Peyer's patch (tissue), 4 donors: ENCODE measurements at regions not wholly inside any gene's neighbourhood (a gene's known extent, or its start where the extent isn't known, plus 50 kb on each side); places are given as distances from the start of the nearest gene placed in this dataset.
A peak's percentile ranks its signal among the peaks of the same experiment; 100 is the strongest.

Experiments
- DNase-seq, 3 donors: peaks; one replicate each; pipeline ENCODE4 v3.0.0-alpha.2; 2017 to 2019
- H3K27ac ChIP-seq, 4 donors: fragments of 200-600 bp; sonication (generic); one replicate each; pipeline ENCODE4 v1.5.1; 2016 to 2019
- H3K27me3 ChIP-seq, 2 donors: fragments of 200-600 bp; sonication (generic); one replicate each; pipeline ENCODE4 v1.5.1; 2019
- H3K36me3 ChIP-seq, 3 donors: fragments of 200-600 bp; sonication (generic); one replicate each; pipeline ENCODE4 v1.5.1; 2016 to 2019
- H3K4me1 ChIP-seq, 4 donors: fragments of 200-600 bp; sonication (generic); one replicate each; pipeline ENCODE4 v1.5.1; 2016 to 2019
- H3K4me3 ChIP-seq, 4 donors: fragments of 200-600 bp; sonication (generic); 1 replicate in 3 of 4; 2 replicates in 1 of 4; pipeline ENCODE4 v1.5.1; 2016 to 2019; ENCODE audit warnings: mild to moderate bottlenecking in 1 of 4
- H3K9me3 ChIP-seq, 4 donors: fragments of 200-600 bp; sonication (generic); one replicate each; pipeline ENCODE4 v1.5.1; 2016 to 2019; ENCODE audit warnings: mild to moderate bottlenecking in 1 of 4
- POLR2A ChIP-seq, 2 donors: fragments of 450-650 bp; IDR thresholded peaks; one replicate each; pipeline ENCODE4 v1.5.1; 2017; ENCODE audit warnings: antibody characterized with exemption in 2 of 2, mild to moderate bottlenecking in 2 of 2, moderate library complexity in 2 of 2
- TF ChIP-seq, protein P1 (sequence below), 6 experiments: fragments of 450-650 bp in 4 of 6; fragments of 200-600 bp in 2 of 6; sonication (generic) in 1 of 6; IDR thresholded peaks; one replicate each; pipeline ENCODE4 v1.5.1; 2017 to 2019; ENCODE audit warnings: antibody characterized with exemption in 6 of 6, mild to moderate bottlenecking in 3 of 6, moderate library complexity in 1 of 6

DNA sequence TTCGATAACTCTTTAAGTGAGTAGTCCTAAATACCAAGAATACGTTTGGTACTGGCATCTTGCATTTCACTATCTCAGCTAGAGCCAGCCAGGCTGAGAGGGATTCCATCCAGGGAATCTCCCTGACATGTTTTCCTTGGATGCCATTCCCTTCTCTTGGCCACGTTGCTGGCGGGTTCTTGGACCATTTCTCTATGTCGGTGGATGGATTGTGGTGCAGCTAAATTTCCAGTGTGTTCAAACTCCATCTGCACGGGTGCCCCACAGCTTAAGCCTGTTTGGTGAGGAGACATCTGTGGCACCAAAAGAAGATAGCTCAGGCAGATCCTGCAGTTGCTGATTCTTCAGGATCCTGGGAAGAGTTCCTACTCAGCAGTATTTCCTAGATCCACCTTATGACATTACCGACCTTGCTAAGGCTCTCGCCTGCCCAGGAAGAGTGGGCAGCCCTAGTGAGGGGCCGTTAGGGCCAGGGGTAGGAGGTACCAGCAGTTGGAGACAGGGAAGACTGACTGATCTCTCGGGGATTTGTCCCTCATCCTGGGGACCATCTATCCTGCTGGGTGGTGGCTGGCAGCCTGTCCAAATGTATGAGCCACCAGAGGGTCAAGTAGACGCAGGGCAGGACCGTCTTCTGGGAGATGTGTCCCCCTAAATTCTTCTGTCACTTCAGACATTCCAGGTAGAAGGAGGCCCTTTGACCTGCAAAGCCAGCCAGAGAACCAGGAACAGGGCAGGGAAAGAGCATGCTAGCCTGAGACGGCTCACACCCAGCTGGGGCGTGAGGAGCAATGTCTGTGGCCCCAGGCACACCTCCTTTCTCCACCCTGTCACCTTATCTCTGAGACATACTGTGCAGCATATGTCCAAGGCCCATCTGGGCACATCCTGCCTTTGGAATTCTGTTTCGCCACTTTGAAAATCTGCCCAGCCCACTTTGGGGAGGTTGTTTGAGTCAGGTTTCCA, 72.6 kb upstream of the CAPRIN2 start:
- Histone ChIP-seq H3K4me1 (peaks cover 0 to 11% (median 0%) of the 10 kb centered on the region in 4 donors), H3K27ac (no peak overlapping the region), H3K36me3 (no peaks in the 10 kb centered on the region), H3K4me3 (no peak overlapping the region), H3K27me3 (no peaks in the 10 kb centered on the region), H3K9me3 (no peaks in the 10 kb centered on the region)
- TF ChIP-seq, protein P1, sequence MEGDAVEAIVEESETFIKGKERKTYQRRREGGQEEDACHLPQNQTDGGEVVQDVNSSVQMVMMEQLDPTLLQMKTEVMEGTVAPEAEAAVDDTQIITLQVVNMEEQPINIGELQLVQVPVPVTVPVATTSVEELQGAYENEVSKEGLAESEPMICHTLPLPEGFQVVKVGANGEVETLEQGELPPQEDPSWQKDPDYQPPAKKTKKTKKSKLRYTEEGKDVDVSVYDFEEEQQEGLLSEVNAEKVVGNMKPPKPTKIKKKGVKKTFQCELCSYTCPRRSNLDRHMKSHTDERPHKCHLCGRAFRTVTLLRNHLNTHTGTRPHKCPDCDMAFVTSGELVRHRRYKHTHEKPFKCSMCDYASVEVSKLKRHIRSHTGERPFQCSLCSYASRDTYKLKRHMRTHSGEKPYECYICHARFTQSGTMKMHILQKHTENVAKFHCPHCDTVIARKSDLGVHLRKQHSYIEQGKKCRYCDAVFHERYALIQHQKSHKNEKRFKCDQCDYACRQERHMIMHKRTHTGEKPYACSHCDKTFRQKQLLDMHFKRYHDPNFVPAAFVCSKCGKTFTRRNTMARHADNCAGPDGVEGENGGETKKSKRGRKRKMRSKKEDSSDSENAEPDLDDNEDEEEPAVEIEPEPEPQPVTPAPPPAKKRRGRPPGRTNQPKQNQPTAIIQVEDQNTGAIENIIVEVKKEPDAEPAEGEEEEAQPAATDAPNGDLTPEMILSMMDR (IDR thresholded peaks at IDR 0.05): no peak
- TF ChIP-seq POLR2A (IDR thresholded peaks at IDR 0.05): no peak
- peak in 1 of 3 donors; percentile 49 for DNase-seq

DNA sequence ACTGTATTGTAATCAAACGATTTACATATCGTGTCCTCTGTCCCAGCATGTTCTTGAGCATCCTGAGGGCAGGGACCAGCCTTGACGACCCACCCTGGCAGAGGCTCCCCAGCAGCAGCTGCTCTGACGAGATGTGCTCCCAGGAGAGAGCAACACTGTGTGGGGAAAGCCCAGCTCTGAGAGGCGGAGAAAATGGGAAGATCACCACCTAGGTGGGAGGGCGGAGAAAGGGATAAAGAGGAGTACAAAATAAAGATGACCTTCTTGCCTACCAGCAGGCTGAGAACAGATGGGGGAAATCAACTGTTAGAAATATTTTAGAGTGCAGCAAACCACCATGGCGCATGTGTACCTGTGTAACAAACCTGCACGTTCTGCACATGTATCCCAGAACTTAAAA, 71.5 kb upstream of the CAPRIN2 start:
- Histone ChIP-seq H3K9me3 (no peaks in the 10 kb centered on the region), H3K27ac (no peak overlapping the region), H3K36me3 (no peaks in the 10 kb centered on the region), H3K27me3 (no peaks in the 10 kb centered on the region), H3K4me1 (peaks cover 0 to 13% (median 0%) of the 10 kb centered on the region in 4 donors), H3K4me3 (no peak overlapping the region)
- DNase-seq: no peak
- TF ChIP-seq POLR2A (IDR thresholded peaks at IDR 0.05): no peak
- TF ChIP-seq, protein P1 (IDR thresholded peaks at IDR 0.05): no peak

DNA sequence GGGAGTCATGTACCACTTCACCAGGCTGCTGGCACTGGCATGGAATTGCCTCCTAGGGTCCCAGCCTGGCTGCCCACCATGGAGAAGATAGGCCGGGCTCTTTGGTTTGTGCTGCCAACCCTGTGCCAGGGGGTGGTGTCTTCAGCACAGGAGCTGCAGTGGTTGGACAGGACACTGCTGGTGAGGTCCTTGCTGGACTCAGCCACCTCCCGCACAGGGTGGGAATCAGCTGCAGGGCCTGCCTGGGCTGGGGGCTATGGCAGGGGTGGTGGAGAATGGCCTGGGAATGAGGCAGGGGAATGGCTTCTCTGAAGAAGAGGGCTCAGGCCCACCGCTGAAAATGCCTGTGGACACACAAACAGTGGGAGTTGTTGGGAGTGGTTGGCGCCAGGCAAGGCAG, 70.6 kb upstream of the CAPRIN2 start:
- no peak for DNase-seq
- no peaks in the 10 kb centered on the region for H3K36me3 ChIP-seq
- peaks cover 0 to 13% (median 0%) of the 10 kb centered on the region in 4 donors for H3K4me1 ChIP-seq
- no peaks in the 10 kb centered on the region for H3K27me3 ChIP-seq
- no peak for TF ChIP-seq POLR2A (IDR thresholded peaks at IDR 0.05)
- TF ChIP-seq, protein P1 (IDR thresholded peaks at IDR 0.05): no peak
- no peak overlapping the region for H3K27ac ChIP-seq
- no peaks in the 10 kb centered on the region for H3K9me3 ChIP-seq
- H3K4me3 ChIP-seq: no peak overlapping the region

DNA sequence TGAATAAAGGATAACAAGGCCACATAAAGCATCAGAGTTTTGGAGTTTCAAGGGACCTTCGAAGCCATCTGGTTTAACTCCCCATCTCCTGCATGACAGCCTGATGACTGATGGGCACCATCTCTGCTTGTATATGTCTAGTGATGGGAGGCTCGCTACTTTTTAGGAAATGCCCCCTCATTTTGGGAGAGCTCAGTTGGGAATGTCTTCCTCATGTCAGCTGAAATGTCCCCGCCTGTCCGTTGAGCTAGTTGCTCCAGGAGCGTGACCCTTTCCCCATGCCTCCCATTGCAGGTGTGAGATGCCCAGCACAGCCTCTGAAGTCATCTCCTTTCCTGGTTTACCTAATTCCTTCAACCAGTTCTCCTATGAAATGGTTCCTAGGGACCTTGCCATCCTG, 69.6 kb upstream of the CAPRIN2 start:
- no peaks in the 10 kb centered on the region for H3K36me3 ChIP-seq
- peaks cover 0 to 13% (median 0%) of the 10 kb centered on the region in 4 donors for H3K4me1 ChIP-seq
- no peaks in the 10 kb centered on the region for H3K9me3 ChIP-seq
- H3K27ac ChIP-seq: no peak overlapping the region
- no peak for DNase-seq
- no peak overlapping the region for H3K4me3 ChIP-seq
- no peaks in the 10 kb centered on the region for H3K27me3 ChIP-seq
- no peak for TF ChIP-seq POLR2A (IDR thresholded peaks at IDR 0.05)
- TF ChIP-seq, protein P1 (IDR thresholded peaks at IDR 0.05): no peak

DNA sequence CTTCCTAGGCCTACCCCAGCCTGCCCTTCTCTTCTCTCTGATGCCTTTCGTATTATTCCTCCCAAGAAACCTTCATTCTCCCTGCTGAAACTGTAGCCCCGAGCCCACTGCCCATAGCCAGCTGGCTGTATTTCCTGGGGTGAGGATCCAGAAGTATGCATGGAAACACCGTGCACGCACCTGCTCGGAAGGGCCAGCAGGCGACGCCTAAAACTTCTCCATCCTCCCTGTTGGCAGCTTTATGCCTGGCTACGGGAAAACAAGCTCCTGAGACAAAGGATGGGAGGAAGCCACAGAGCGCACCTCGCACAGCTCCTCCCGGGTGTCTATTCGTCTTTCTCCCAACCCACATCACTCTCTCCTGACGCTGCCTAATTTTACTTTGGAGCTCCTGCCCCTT, 69.0 kb upstream of the CAPRIN2 start:
- DNase-seq: no peak
- Histone ChIP-seq H3K9me3 (no peaks in the 10 kb centered on the region), H3K27ac (no peak overlapping the region), H3K4me3 (no peak overlapping the region), H3K27me3 (no peaks in the 10 kb centered on the region), H3K4me1 (peaks cover 0 to 13% (median 0%) of the 10 kb centered on the region in 4 donors), H3K36me3 (no peaks in the 10 kb centered on the region)
- TF ChIP-seq POLR2A (IDR thresholded peaks at IDR 0.05): no peak
- TF ChIP-seq, protein P1 (IDR thresholded peaks at IDR 0.05): no peak
